ENCODE measurements at regions not wholly inside any gene's neighbourhood (a gene's known extent, or its start where the extent isn't known, plus 50 kb on each side); places are given as distances from the start of the nearest gene placed in this dataset.

GRCh38 chr16:65981057-65981456 is 385.4 kb upstream of the CDH5 start:
- Histone ChIP-seq H3K9me3 (ENCODE audit: low read depth, low read length) (no peaks in the 10 kb centered on the region), H3K4me3 (no peak overlapping the region), H3K36me3 (ENCODE audit: insufficient read depth, low read length) (no peaks in the 10 kb centered on the region), H3K27ac (no peak overlapping the region), H3K9ac (ENCODE audit: insufficient read length) (no peak overlapping the region)
- DNase-seq (ENCODE audit: low read depth, low spot score), result no peak
- TF ChIP-seq FOXP2 (optimal IDR thresholded peaks at IDR 0.05; ENCODE audit: control extremely low read depth, extremely low read length, insufficient read depth) (no peak), POLR2AphosphoS5 (IDR thresholded peaks at IDR 0.05; ENCODE audit: borderline replicate concordance, low read depth, low read length) (no peak), EZH2 (IDR thresholded peaks at IDR 0.05) (no peak)

- Histone ChIP-seq H3K36me3 (ENCODE audit: insufficient read depth, low read length) (no peaks in the 10 kb centered on the region), H3K4me3 (no peak overlapping the region), H3K9ac (ENCODE audit: insufficient read length) (no peak overlapping the region), H3K27ac (no peak overlapping the region), H3K9me3 (ENCODE audit: low read depth, low read length) (no peaks in the 10 kb centered on the region)
- TF ChIP-seq POLR2AphosphoS5 (IDR thresholded peaks at IDR 0.05; ENCODE audit: borderline replicate concordance, low read depth, low read length), result no peak
- TF ChIP-seq FOXP2 (optimal IDR thresholded peaks at IDR 0.05; ENCODE audit: control extremely low read depth, extremely low read length, insufficient read depth), result no peak
- no peak for TF ChIP-seq EZH2 (IDR thresholded peaks at IDR 0.05)
- DNase-seq (ENCODE audit: low read depth, low spot score), result no peak
Measured at GRCh38 chr16:65975049-65975708, 391.3 kb upstream of the CDH5 start.

GRCh38 chr16:65967376-65967775 is 399.1 kb upstream of the CDH5 start:
- no peak overlapping the region for H3K27ac ChIP-seq
- H3K4me3 ChIP-seq, result no peak overlapping the region
- H3K36me3 ChIP-seq (ENCODE audit: insufficient read depth, low read length), result no peaks in the 10 kb centered on the region
- no peak overlapping the region for H3K9ac ChIP-seq (ENCODE audit: insufficient read length)
- H3K9me3 ChIP-seq (ENCODE audit: low read depth, low read length), result no peaks in the 10 kb centered on the region
- TF ChIP-seq POLR2AphosphoS5 (IDR thresholded peaks at IDR 0.05; ENCODE audit: borderline replicate concordance, low read depth, low read length) (no peak), EZH2 (IDR thresholded peaks at IDR 0.05) (no peak), FOXP2 (optimal IDR thresholded peaks at IDR 0.05; ENCODE audit: control extremely low read depth, extremely low read length, insufficient read depth) (no peak)
- no peak for DNase-seq (ENCODE audit: low read depth, low spot score)

- Histone ChIP-seq H3K9me3 (ENCODE audit: low read depth, low read length) (no peaks in the 10 kb centered on the region), H3K4me3 (no peak overlapping the region), H3K36me3 (ENCODE audit: insufficient read depth, low read length) (no peaks in the 10 kb centered on the region), H3K27ac (no peak overlapping the region), H3K9ac (ENCODE audit: insufficient read length) (no peak overlapping the region)
- DNase-seq (ENCODE audit: low read depth, low spot score), result no peak
- TF ChIP-seq POLR2AphosphoS5 (IDR thresholded peaks at IDR 0.05; ENCODE audit: borderline replicate concordance, low read depth, low read length), result no peak
- TF ChIP-seq EZH2 (IDR thresholded peaks at IDR 0.05), result no peak
- no peak for TF ChIP-seq FOXP2 (optimal IDR thresholded peaks at IDR 0.05; ENCODE audit: control extremely low read depth, extremely low read length, insufficient read depth)
Measured at GRCh38 chr16:65965628-65966027, 400.9 kb upstream of the CDH5 start.

- H3K36me3 ChIP-seq (ENCODE audit: insufficient read depth, low read length), result no peaks in the 10 kb centered on the region
- H3K9me3 ChIP-seq (ENCODE audit: low read depth, low read length), result no peaks in the 10 kb centered on the region
- H3K27ac ChIP-seq, result no peak overlapping the region
- no peak for TF ChIP-seq FOXP2 (optimal IDR thresholded peaks at IDR 0.05; ENCODE audit: control extremely low read depth, extremely low read length, insufficient read depth)
- no peak for TF ChIP-seq EZH2 (IDR thresholded peaks at IDR 0.05)
- no peak for TF ChIP-seq POLR2AphosphoS5 (IDR thresholded peaks at IDR 0.05; ENCODE audit: borderline replicate concordance, low read depth, low read length)
- H3K4me3 ChIP-seq, result no peak overlapping the region
- no peak overlapping the region for H3K9ac ChIP-seq (ENCODE audit: insufficient read length)
- no peak for DNase-seq (ENCODE audit: low read depth, low spot score)
Measured at GRCh38 chr16:65964752-65965151, 401.7 kb upstream of the CDH5 start.

GRCh38 chr16:65961476-65962143 is 404.9 kb upstream of the CDH5 start:
- no peak for TF ChIP-seq EZH2 (IDR thresholded peaks at IDR 0.05)
- TF ChIP-seq FOXP2 (optimal IDR thresholded peaks at IDR 0.05; ENCODE audit: control extremely low read depth, extremely low read length, insufficient read depth), result no peak
- TF ChIP-seq POLR2AphosphoS5 (IDR thresholded peaks at IDR 0.05; ENCODE audit: borderline replicate concordance, low read depth, low read length), result no peak
- Histone ChIP-seq H3K4me3 (no peak overlapping the region), H3K36me3 (ENCODE audit: insufficient read depth, low read length) (no peaks in the 10 kb centered on the region), H3K9me3 (ENCODE audit: low read depth, low read length) (no peaks in the 10 kb centered on the region), H3K27ac (no peak overlapping the region), H3K9ac (ENCODE audit: insufficient read length) (no peak overlapping the region)
- DNase-seq (ENCODE audit: low read depth, low spot score), result no peak

GRCh38 chr16:65959983-65960382 is 406.5 kb upstream of the CDH5 start:
- DNase-seq (ENCODE audit: low read depth, low spot score), result no peak
- Histone ChIP-seq H3K4me3 (no peak overlapping the region), H3K36me3 (ENCODE audit: insufficient read depth, low read length) (no peaks in the 10 kb centered on the region), H3K9me3 (ENCODE audit: low read depth, low read length) (no peaks in the 10 kb centered on the region), H3K27ac (no peak overlapping the region), H3K9ac (ENCODE audit: insufficient read length) (no peak overlapping the region)
- TF ChIP-seq FOXP2 (optimal IDR thresholded peaks at IDR 0.05; ENCODE audit: control extremely low read depth, extremely low read length, insufficient read depth), result no peak
- no peak for TF ChIP-seq EZH2 (IDR thresholded peaks at IDR 0.05)
- TF ChIP-seq POLR2AphosphoS5 (IDR thresholded peaks at IDR 0.05; ENCODE audit: borderline replicate concordance, low read depth, low read length), result no peak

GRCh38 chr16:65958086-65958485 is 408.4 kb upstream of the CDH5 start:
- Histone ChIP-seq H3K36me3 (ENCODE audit: insufficient read depth, low read length) (no peaks in the 10 kb centered on the region), H3K9ac (ENCODE audit: insufficient read length) (no peak overlapping the region), H3K4me3 (no peak overlapping the region), H3K27ac (no peak overlapping the region), H3K9me3 (ENCODE audit: low read depth, low read length) (no peaks in the 10 kb centered on the region)
- no peak for DNase-seq (ENCODE audit: low read depth, low spot score)
- TF ChIP-seq EZH2 (IDR thresholded peaks at IDR 0.05) (no peak), FOXP2 (optimal IDR thresholded peaks at IDR 0.05; ENCODE audit: control extremely low read depth, extremely low read length, insufficient read depth) (no peak), POLR2AphosphoS5 (IDR thresholded peaks at IDR 0.05; ENCODE audit: borderline replicate concordance, low read depth, low read length) (no peak)
